ENCODE measurements at regions not wholly inside any gene's neighbourhood (a gene's known extent, or its start where the extent isn't known, plus 50 kb on each side); places are given as distances from the start of the nearest gene placed in this dataset.
"Not testable (repeated sequence)": the region's sequence is repeated elsewhere in the genome, so short reads cannot be mapped to it uniquely, and the experiment has no call there.

- Histone ChIP-seq H2AFZ (ENCODE audit: insufficient read depth, low read depth, low read length, poor library complexity, severe bottlenecking) (no peak overlapping the region), H3K79me2 (ENCODE audit: insufficient read depth, low read length) (no peaks in the 10 kb centered on the region), H3K4me2 (replicated peaks; ENCODE audit: extremely low read depth, low read length, poor library complexity, severe bottlenecking) (no peak overlapping the region), H3K4me3 (replicated peaks in 1 of 3; ENCODE audit: low read depth in 2 of 3, low read length in 3 of 3) (no peak overlapping the region), H4K20me1 (ENCODE audit: insufficient read depth, low read length) (no peaks in the 10 kb centered on the region), H3K4me1 (ENCODE audit: control insufficient read depth in 1 of 2, insufficient read depth in 2 of 2, low read length in 2 of 2) (no peaks in the 10 kb centered on the region), H3K27me3 (ENCODE audit: control insufficient read depth in 2 of 2, insufficient read depth in 2 of 2, low read length in 2 of 2) (no peaks in the 10 kb centered on the region), H3K36me3 (replicated peaks in 1 of 2; ENCODE audit: control insufficient read depth in 1 of 2, insufficient read depth in 2 of 2, low read length in 2 of 2) (no peaks in the 10 kb centered on the region), H3K27ac (ENCODE audit: low read depth in 1 of 2, low read length in 2 of 2) (no peak overlapping the region), H3K9ac (ENCODE audit: insufficient read depth, low read length, poor library complexity, severe bottlenecking) (no peak overlapping the region), H3K9me3 (replicated peaks in 1 of 2; ENCODE audit: control insufficient read depth in 1 of 2, insufficient read depth in 1 of 2, low read length in 2 of 2) (no peaks in the 10 kb centered on the region)
- WGBS (ENCODE audit: insufficient coverage) = 93% methylated on average over 5 of the region's 6 CpGs
- Mint-ChIP-seq H3K4me3 (no peak overlapping the region), H3K27ac (no peak overlapping the region), H3K27me3 (ENCODE audit: low read depth in 3 of 3) (no peaks in the 10 kb centered on the region), H3K4me1 (no peaks in the 10 kb centered on the region), H3K9me3 (peaks cover 0 to 8% (median 3%) of the 10 kb centered on the region in 7 donors), H3K36me3 (no peaks in the 10 kb centered on the region)
- intact Hi-C loops (cut with micrococcal nuclease) = no loop called here
- TF ChIP-seq, protein P1, sequence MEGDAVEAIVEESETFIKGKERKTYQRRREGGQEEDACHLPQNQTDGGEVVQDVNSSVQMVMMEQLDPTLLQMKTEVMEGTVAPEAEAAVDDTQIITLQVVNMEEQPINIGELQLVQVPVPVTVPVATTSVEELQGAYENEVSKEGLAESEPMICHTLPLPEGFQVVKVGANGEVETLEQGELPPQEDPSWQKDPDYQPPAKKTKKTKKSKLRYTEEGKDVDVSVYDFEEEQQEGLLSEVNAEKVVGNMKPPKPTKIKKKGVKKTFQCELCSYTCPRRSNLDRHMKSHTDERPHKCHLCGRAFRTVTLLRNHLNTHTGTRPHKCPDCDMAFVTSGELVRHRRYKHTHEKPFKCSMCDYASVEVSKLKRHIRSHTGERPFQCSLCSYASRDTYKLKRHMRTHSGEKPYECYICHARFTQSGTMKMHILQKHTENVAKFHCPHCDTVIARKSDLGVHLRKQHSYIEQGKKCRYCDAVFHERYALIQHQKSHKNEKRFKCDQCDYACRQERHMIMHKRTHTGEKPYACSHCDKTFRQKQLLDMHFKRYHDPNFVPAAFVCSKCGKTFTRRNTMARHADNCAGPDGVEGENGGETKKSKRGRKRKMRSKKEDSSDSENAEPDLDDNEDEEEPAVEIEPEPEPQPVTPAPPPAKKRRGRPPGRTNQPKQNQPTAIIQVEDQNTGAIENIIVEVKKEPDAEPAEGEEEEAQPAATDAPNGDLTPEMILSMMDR (IDR thresholded peaks at IDR 0.05) = no peak
- DNase-seq = no peak
Measured at GRCh38 chr1:118290571-118290970, 105.5 kb upstream of the SPAG17 start.

DNA sequence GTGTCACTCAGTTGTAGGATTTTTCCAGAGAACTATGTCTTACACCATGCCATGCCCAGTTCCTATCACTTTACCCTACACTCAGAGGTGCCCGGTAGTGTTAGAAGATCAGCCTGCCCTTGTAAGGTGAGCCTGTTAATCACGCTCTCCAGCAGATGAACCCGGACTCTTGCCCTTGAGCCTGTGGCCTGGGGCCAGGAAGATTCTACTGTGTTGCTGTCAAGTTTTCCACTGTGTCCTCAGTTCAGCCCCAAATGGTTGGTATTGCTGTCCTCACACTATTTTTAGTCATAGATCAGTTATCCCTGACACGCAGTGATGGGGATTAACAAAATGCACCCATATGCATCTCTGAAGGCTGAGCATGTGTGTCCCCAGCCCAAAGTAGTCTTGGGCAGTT, 105.0 kb upstream of the SPAG17 start:
- Histone ChIP-seq H3K27ac (ENCODE audit: low read depth in 1 of 2, low read length in 2 of 2) (no peak overlapping the region), H3K9ac (ENCODE audit: insufficient read depth, low read length, poor library complexity, severe bottlenecking) (no peak overlapping the region), H2AFZ (ENCODE audit: insufficient read depth, low read depth, low read length, poor library complexity, severe bottlenecking) (no peak overlapping the region), H4K20me1 (ENCODE audit: insufficient read depth, low read length) (no peaks in the 10 kb centered on the region), H3K4me2 (replicated peaks; ENCODE audit: extremely low read depth, low read length, poor library complexity, severe bottlenecking) (no peak overlapping the region), H3K9me3 (replicated peaks in 1 of 2; ENCODE audit: control insufficient read depth in 1 of 2, insufficient read depth in 1 of 2, low read length in 2 of 2) (no peaks in the 10 kb centered on the region), H3K79me2 (ENCODE audit: insufficient read depth, low read length) (no peaks in the 10 kb centered on the region), H3K36me3 (replicated peaks in 1 of 2; ENCODE audit: control insufficient read depth in 1 of 2, insufficient read depth in 2 of 2, low read length in 2 of 2) (no peaks in the 10 kb centered on the region), H3K4me1 (ENCODE audit: control insufficient read depth in 1 of 2, insufficient read depth in 2 of 2, low read length in 2 of 2) (no peaks in the 10 kb centered on the region), H3K4me3 (replicated peaks in 1 of 3; ENCODE audit: low read depth in 2 of 3, low read length in 3 of 3) (no peak overlapping the region), H3K27me3 (ENCODE audit: control insufficient read depth in 2 of 2, insufficient read depth in 2 of 2, low read length in 2 of 2) (no peaks in the 10 kb centered on the region)
- H3K36me3 Mint-ChIP-seq = no peaks in the 10 kb centered on the region
- no peaks in the 10 kb centered on the region for H3K4me1 Mint-ChIP-seq
- no peak for DNase-seq
- H3K9me3 Mint-ChIP-seq = peaks cover 0 to 8% (median 3%) of the 10 kb centered on the region in 7 donors
- WGBS (ENCODE audit: insufficient coverage) = 100% methylated on average over 2 of the region's 4 CpGs
- TF ChIP-seq, protein P1 (IDR thresholded peaks at IDR 0.05) = no peak
- H3K4me3 Mint-ChIP-seq = no peak overlapping the region
- intact Hi-C loops (cut with micrococcal nuclease) = no loop called here
- H3K27ac Mint-ChIP-seq = no peak overlapping the region
- H3K27me3 Mint-ChIP-seq (ENCODE audit: low read depth in 3 of 3) = no peaks in the 10 kb centered on the region

GRCh38 chr1:118280656-118281055, 95.6 kb upstream of the SPAG17 start:
- not testable (repeated sequence) for H3K4me3 Mint-ChIP-seq, H3K27ac Mint-ChIP-seq, H3K36me3 Mint-ChIP-seq

More at GRCh38 chr1:118280656-118281055, 95.6 kb upstream of the SPAG17 start:
- H3K36me3 ChIP-seq (replicated peaks in 1 of 2; ENCODE audit: control insufficient read depth in 1 of 2, insufficient read depth in 2 of 2, low read length in 2 of 2); H3K79me2 ChIP-seq (ENCODE audit: insufficient read depth, low read length); DNase-seq; H3K27ac ChIP-seq (ENCODE audit: low read depth in 1 of 2, low read length in 2 of 2); H3K9ac ChIP-seq (ENCODE audit: insufficient read depth, low read length, poor library complexity, severe bottlenecking); H2AFZ ChIP-seq (ENCODE audit: insufficient read depth, low read depth, low read length, poor library complexity, severe bottlenecking); H3K27me3 ChIP-seq (ENCODE audit: control insufficient read depth in 2 of 2, insufficient read depth in 2 of 2, low read length in 2 of 2); intact Hi-C loops (cut with micrococcal nuclease); H3K4me1 ChIP-seq (ENCODE audit: control insufficient read depth in 1 of 2, insufficient read depth in 2 of 2, low read length in 2 of 2); H3K4me1 Mint-ChIP-seq; H4K20me1 ChIP-seq (ENCODE audit: insufficient read depth, low read length); H3K4me3 ChIP-seq (replicated peaks in 1 of 3; ENCODE audit: low read depth in 2 of 3, low read length in 3 of 3); H3K27me3 Mint-ChIP-seq (ENCODE audit: low read depth in 3 of 3); H3K4me2 ChIP-seq (replicated peaks; ENCODE audit: extremely low read depth, low read length, poor library complexity, severe bottlenecking): not testable (repeated sequence)
- H3K9me3 ChIP-seq (replicated peaks in 1 of 2; ENCODE audit: control insufficient read depth in 1 of 2, insufficient read depth in 1 of 2, low read length in 2 of 2) = peaks cover 5 to 11% of the 10 kb centered on the region in 2 donors
- peaks cover 3 to 17% (median 6%) of the 10 kb centered on the region in 7 donors for H3K9me3 Mint-ChIP-seq
- 100% methylated on average over 2 of the region's 10 CpGs for WGBS (ENCODE audit: insufficient coverage)
